Astrocyte (in vitro differentiated cells and primary cell): ENCODE measurements at regions not wholly inside any gene's neighbourhood (a gene's known extent, or its start where the extent isn't known, plus 50 kb on each side); places are given as distances from the start of the nearest gene placed in this dataset.

Source experiments
- EZH2 ChIP-seq: IDR thresholded peaks from 2 replicates; pipeline ENCODE4 v1.6.1; 2012; ENCODE audit warnings: mild to moderate bottlenecking, low read length, inconsistent platforms; ENCODE audit not compliant: insufficient read depth
- TF ChIP-seq, protein P1 (sequence below): IDR thresholded peaks from 2 replicates; pipeline ENCODE4 v1.5.1; 2011; ENCODE audit warnings: low read depth, mild to moderate bottlenecking, inconsistent platforms, low read length, moderate library complexity; ENCODE audit not compliant: insufficient read depth

DNA sequence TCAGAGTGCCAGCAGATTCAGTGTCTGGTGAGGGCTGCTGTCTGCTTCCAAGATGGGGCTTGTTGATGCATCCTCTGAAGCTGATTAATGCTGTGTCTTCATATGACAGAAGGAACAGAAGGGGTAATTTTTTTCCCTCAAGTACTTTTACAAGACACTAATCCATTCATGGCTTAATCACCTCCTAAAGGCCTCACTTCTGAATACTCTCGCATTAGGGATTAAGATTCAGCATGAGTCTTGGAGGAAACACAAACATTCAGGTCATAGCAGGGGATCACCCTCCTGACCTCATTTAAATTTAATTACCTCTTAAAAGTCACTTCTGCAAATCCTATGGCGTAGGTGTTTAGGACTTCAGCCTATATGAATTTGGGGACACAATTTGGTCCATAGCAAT lies 1145.5 kb upstream of the PCDH10 start:
- TF ChIP-seq, protein P1, sequence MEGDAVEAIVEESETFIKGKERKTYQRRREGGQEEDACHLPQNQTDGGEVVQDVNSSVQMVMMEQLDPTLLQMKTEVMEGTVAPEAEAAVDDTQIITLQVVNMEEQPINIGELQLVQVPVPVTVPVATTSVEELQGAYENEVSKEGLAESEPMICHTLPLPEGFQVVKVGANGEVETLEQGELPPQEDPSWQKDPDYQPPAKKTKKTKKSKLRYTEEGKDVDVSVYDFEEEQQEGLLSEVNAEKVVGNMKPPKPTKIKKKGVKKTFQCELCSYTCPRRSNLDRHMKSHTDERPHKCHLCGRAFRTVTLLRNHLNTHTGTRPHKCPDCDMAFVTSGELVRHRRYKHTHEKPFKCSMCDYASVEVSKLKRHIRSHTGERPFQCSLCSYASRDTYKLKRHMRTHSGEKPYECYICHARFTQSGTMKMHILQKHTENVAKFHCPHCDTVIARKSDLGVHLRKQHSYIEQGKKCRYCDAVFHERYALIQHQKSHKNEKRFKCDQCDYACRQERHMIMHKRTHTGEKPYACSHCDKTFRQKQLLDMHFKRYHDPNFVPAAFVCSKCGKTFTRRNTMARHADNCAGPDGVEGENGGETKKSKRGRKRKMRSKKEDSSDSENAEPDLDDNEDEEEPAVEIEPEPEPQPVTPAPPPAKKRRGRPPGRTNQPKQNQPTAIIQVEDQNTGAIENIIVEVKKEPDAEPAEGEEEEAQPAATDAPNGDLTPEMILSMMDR, result no peak
- TF ChIP-seq EZH2, result no peak
